SK-N-SH treated with all-trans-retinoic acid at 6 μM for 48 hours (cell line): ENCODE measurements at regions not wholly inside any gene's neighbourhood (a gene's known extent, or its start where the extent isn't known, plus 50 kb on each side); places are given as distances from the start of the nearest gene placed in this dataset.

ENCODE experiments used
- ATAC-seq: fragments of 200-7000 bp; cut with Tn5 transposase; 3 replicates; pipeline ENCODE4 v1.9.1; 2020; ENCODE audit warnings: mild to moderate bottlenecking, moderate library complexity
- ARNTL ChIP-seq: fragments of 450-650 bp; formaldehyde crosslinking; IDR thresholded peaks from 2 replicates; pipeline ENCODE4 v1.5.0; 2020; ENCODE audit warnings: low read depth, mild to moderate bottlenecking, moderate library complexity, borderline replicate concordance
- CREB5 ChIP-seq: fragments of 250-450 bp; sonication (Bioruptor Pico); IDR thresholded peaks from 2 replicates; pipeline ENCODE4 v1.5.1; 2020; ENCODE audit warnings: low read depth, mild to moderate bottlenecking, moderate library complexity
- CSDC2 ChIP-seq: fragments of 250-450 bp; sonication (Bioruptor Pico); IDR thresholded peaks from 2 replicates; pipeline ENCODE4 v1.5.0; 2020; ENCODE audit warnings: mild to moderate bottlenecking, moderate library complexity
- CSRNP3 ChIP-seq: fragments of 250-450 bp; sonication (Bioruptor Pico); IDR thresholded peaks from 2 replicates; pipeline ENCODE4 v1.5.1; 2021; ENCODE audit warnings: mild to moderate bottlenecking, moderate library complexity
- ESRRG ChIP-seq: fragments of 250-450 bp; sonication (Bioruptor Pico); IDR thresholded peaks from 2 replicates; pipeline ENCODE4 v1.6.1; 2021; ENCODE audit warnings: mild to moderate bottlenecking
- ISL1 ChIP-seq: fragments of 250-450 bp; sonication (Bioruptor Pico); IDR thresholded peaks from 2 replicates; pipeline ENCODE4 v2.1.2; 2022; ENCODE audit warnings: mild to moderate bottlenecking, moderate library complexity
- OSR1 ChIP-seq: fragments of 250-450 bp; sonication (Bioruptor Pico); IDR thresholded peaks from 2 replicates; pipeline ENCODE4 v1.8.0; 2022; ENCODE audit warnings: moderate library complexity, mild to moderate bottlenecking, inconsistent platforms
- PATZ1 ChIP-seq: fragments of 250-450 bp; sonication (Bioruptor Pico); IDR thresholded peaks from 2 replicates; pipeline ENCODE4 v1.8.0; 2020; ENCODE audit warnings: mild to moderate bottlenecking, moderate library complexity, borderline replicate concordance
- PPARA ChIP-seq: fragments of 250-450 bp; sonication (Bioruptor Pico); IDR thresholded peaks from 2 replicates; pipeline ENCODE4 v1.5.0; 2020; ENCODE audit warnings: mild to moderate bottlenecking, borderline replicate concordance
- RARB ChIP-seq: fragments of 250-450 bp; sonication (Bioruptor Pico); IDR thresholded peaks from 2 replicates; pipeline ENCODE4 v1.8.0; 2021; ENCODE audit warnings: mild to moderate bottlenecking, moderate library complexity
- SNAI2 ChIP-seq: fragments of 250-450 bp; sonication (Bioruptor Pico); IDR thresholded peaks from 2 replicates; pipeline ENCODE4 v1.5.0; 2020; ENCODE audit warnings: mild to moderate bottlenecking, moderate library complexity
- TCF4 ChIP-seq: fragments of 250-450 bp; sonication (Bioruptor Pico); IDR thresholded peaks from 2 replicates; pipeline ENCODE4 v1.8.0; 2021; ENCODE audit warnings: mild to moderate bottlenecking, moderate library complexity, borderline replicate concordance
- TOX ChIP-seq: fragments of 250-450 bp; sonication (Bioruptor Pico); IDR thresholded peaks from 2 replicates; pipeline ENCODE4 v1.8.0; 2021; ENCODE audit warnings: mild to moderate bottlenecking, moderate library complexity, borderline replicate concordance
- ZC3H10 ChIP-seq: fragments of 250-450 bp; sonication (Bioruptor Pico); IDR thresholded peaks from 2 replicates; pipeline ENCODE4 v1.5.1; 2021; ENCODE audit warnings: mild to moderate bottlenecking, moderate library complexity
- ZFP3 ChIP-seq: fragments of 250-450 bp; sonication (Bioruptor Pico); IDR thresholded peaks from 2 replicates; pipeline ENCODE4 v1.5.0; 2020; ENCODE audit warnings: mild to moderate bottlenecking, moderate library complexity
- ZFP30 ChIP-seq: fragments of 450-650 bp; formaldehyde crosslinking; IDR thresholded peaks from 2 replicates; pipeline ENCODE4 v1.5.0; 2022; ENCODE audit warnings: mild to moderate bottlenecking, moderate library complexity
- ZNF565 ChIP-seq: fragments of 450-650 bp; formaldehyde crosslinking; conservative IDR thresholded peaks from 2 replicates; pipeline ENCODE4 v1.5.0; 2020; ENCODE audit warnings: low read depth, mild to moderate bottlenecking, moderate library complexity
- ZNF70 ChIP-seq: fragments of 450-650 bp; formaldehyde crosslinking; IDR thresholded peaks from 2 replicates; pipeline ENCODE4 v1.5.0; 2020; ENCODE audit warnings: mild to moderate bottlenecking, moderate library complexity
- ZNF8 ChIP-seq: fragments of 450-650 bp; formaldehyde crosslinking; IDR thresholded peaks from 2 replicates; pipeline ENCODE4 v1.5.0; 2020; ENCODE audit warnings: mild to moderate bottlenecking, moderate library complexity
- TF ChIP-seq, protein P1 (sequence below): fragments of 250-450 bp; sonication (Bioruptor Pico); IDR thresholded peaks from 2 replicates; pipeline ENCODE4 v1.8.0; 2021; ENCODE audit warnings: low read depth, mild to moderate bottlenecking, moderate library complexity, borderline replicate concordance

GRCh38 chr3:55194376-55194775, 266.5 kb upstream of the LRTM1 start:
- ATAC-seq: no peak
- TF ChIP-seq RARB (no peak), TCF4 (CRISPR knock-in tag) (no peak), ZC3H10 (no peak), ZNF70 (CRISPR knock-in tag) (no peak), ARNTL (CRISPR knock-in tag) (no peak), PPARA (CRISPR knock-in tag) (no peak), ZNF565 (CRISPR knock-in tag) (no peak), CSDC2 (CRISPR knock-in tag) (no peak), ESRRG (CRISPR knock-in tag) (no peak)
- TF ChIP-seq, all 23 proteins: peak for 0

DNA sequence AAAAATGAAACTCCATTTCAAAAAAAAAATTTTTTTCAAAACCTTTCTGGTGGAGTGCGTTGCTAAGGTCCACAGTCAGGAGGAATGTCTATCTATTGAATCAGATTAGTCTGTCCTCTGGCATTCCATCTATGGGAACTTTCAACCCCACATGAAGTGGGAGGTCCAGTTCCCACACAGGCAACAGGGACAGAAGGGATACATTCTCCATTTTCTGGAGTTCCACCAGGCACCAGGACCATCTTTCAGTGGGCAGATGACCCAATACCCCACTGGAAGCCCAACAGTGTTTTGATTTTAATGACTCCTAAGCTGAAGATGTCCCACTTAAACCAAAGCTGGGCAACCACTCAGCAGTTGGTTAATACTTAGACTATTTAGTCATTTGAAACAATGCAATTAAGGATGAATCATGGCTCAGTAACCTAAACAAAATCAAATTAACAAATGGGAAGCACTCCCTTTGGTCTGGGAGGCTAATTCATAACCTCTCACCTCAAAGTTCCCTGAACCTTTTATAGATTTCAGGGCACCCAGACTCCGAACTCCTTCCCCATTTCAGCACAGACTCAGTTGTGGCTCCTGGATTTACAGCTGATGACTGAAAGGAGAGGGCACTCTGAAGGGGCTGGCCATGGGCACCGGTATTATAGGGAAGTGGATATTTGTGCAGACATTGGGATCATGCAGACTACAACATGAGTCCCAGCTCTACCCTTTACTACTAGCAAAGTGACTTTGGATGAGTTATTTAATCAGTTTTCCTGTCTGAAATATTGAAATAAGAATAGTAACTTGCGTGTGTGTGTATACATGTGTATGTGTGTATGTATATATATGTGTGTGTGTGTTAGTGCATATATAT, 264.3 kb upstream of the LRTM1 start:
- TF ChIP-seq ARNTL (CRISPR knock-in tag) (no peak), CREB5 (CRISPR knock-in tag) (peak; percentile 54; the same call in 1 of the 2 replicates), PATZ1 (CRISPR knock-in tag) (peak; percentile 64; the same call in 1 of the 2 replicates), ZNF8 (no peak), ISL1 (CRISPR knock-in tag) (peak; percentile 89), PPARA (CRISPR knock-in tag) (no peak), ZFP3 (peak; percentile 41; the same call in 1 of the 2 replicates), ZC3H10 (peak; percentile 74; the same call in 1 of the 2 replicates), OSR1 (CRISPR knock-in tag) (no peak), CSRNP3 (CRISPR knock-in tag) (no peak)
- ATAC-seq: peak; percentile 84

- ATAC-seq: no peak
- TF ChIP-seq PATZ1 (CRISPR knock-in tag) (no peak), ZFP30 (no peak), TCF4 (CRISPR knock-in tag) (no peak), SNAI2 (CRISPR knock-in tag) (no peak), ZNF70 (CRISPR knock-in tag) (no peak), ARNTL (CRISPR knock-in tag) (no peak), CSDC2 (CRISPR knock-in tag) (no peak), OSR1 (CRISPR knock-in tag) (no peak), ISL1 (CRISPR knock-in tag) (no peak), PPARA (CRISPR knock-in tag) (no peak), ZNF565 (CRISPR knock-in tag) (no peak), ZNF8 (no peak), CSRNP3 (CRISPR knock-in tag) (no peak), CREB5 (CRISPR knock-in tag) (no peak), TOX (CRISPR knock-in tag) (no peak), ESRRG (CRISPR knock-in tag) (no peak), RARB (no peak)
- TF ChIP-seq, protein P1, sequence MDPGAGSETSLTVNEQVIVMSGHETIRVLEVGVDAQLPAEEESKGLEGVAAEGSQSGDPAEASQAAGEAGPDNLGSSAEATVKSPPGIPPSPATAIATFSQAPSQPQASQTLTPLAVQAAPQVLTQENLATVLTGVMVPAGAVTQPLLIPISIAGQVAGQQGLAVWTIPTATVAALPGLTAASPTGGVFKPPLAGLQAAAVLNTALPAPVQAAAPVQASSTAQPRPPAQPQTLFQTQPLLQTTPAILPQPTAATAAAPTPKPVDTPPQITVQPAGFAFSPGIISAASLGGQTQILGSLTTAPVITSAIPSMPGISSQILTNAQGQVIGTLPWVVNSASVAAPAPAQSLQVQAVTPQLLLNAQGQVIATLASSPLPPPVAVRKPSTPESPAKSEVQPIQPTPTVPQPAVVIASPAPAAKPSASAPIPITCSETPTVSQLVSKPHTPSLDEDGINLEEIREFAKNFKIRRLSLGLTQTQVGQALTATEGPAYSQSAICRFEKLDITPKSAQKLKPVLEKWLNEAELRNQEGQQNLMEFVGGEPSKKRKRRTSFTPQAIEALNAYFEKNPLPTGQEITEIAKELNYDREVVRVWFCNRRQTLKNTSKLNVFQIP (CRISPR knock-in tag): no peak
Observed at GRCh38 chr3:55190331-55190730, 262.5 kb upstream of the LRTM1 start.
